H1 (cell line): ENCODE measurements at regions not wholly inside any gene's neighbourhood (a gene's known extent, or its start where the extent isn't known, plus 50 kb on each side); places are given as distances from the start of the nearest gene placed in this dataset.

Experiments
- EGR1 ChIP-seq: IDR thresholded peaks from 2 replicates; pipeline ENCODE4 v1.6.1; 2011; ENCODE audit warnings: low read depth, low read length, borderline replicate concordance
- HDAC2 ChIP-seq, 2 experiments: fragments of 300-600 bp in 1 of 2; sonication (generic) in 1 of 2; IDR thresholded peaks; 2 replicates each; pipeline ENCODE4 v1.6.1; 2011 to 2012; ENCODE audit warnings: low read depth in 2 of 2, low read length in 2 of 2, mild to moderate bottlenecking in 2 of 2, moderate library complexity in 2 of 2, borderline replicate concordance in 1 of 2, inconsistent platforms in 1 of 2
- SIRT6 ChIP-seq: IDR thresholded peaks from one replicate; pipeline ENCODE4 v1.7.1; 2012; ENCODE audit warnings: low read length, inconsistent platforms
- SP1 ChIP-seq: IDR thresholded peaks from 2 replicates; pipeline ENCODE4 v1.6.1; 2011; ENCODE audit warnings: low read depth, low read length
- TF ChIP-seq, protein P1 (sequence below), 3 experiments: IDR thresholded peaks; 1 replicate in 2 of 3; 2 replicates in 1 of 3; pipeline versions ENCODE4 v1.5.1 to v1.6.1; 2011; ENCODE audit warnings: low read length in 3 of 3, mild to moderate bottlenecking in 3 of 3, inconsistent platforms in 2 of 3, low read depth in 1 of 3, moderate library complexity in 1 of 3; ENCODE audit not compliant: insufficient read depth in 1 of 3; ENCODE audit errors: control extremely low read depth in 1 of 3

DNA sequence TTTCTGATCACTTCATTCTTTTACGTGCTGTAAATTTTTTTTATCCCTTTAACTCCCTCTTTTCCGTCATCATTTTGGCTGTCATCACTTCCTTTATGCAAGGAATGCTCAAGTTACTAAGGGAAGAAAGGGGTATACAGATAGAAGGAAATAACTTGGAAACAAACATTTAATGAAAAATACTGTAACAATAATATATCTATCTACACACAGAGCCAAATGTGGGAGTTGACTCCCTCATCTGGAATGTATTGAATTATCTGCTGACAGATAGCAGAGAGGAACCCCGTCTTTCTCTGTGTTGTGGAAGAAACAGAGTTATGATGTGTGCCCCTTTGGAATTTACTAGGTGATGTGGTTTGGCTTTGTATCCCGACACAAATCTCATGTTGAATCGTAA is 182.5 kb upstream of the NXPH2 start:
- no peak for TF ChIP-seq SIRT6
- TF ChIP-seq, protein P1, sequence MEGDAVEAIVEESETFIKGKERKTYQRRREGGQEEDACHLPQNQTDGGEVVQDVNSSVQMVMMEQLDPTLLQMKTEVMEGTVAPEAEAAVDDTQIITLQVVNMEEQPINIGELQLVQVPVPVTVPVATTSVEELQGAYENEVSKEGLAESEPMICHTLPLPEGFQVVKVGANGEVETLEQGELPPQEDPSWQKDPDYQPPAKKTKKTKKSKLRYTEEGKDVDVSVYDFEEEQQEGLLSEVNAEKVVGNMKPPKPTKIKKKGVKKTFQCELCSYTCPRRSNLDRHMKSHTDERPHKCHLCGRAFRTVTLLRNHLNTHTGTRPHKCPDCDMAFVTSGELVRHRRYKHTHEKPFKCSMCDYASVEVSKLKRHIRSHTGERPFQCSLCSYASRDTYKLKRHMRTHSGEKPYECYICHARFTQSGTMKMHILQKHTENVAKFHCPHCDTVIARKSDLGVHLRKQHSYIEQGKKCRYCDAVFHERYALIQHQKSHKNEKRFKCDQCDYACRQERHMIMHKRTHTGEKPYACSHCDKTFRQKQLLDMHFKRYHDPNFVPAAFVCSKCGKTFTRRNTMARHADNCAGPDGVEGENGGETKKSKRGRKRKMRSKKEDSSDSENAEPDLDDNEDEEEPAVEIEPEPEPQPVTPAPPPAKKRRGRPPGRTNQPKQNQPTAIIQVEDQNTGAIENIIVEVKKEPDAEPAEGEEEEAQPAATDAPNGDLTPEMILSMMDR (IDR thresholded peaks at IDR 0.05; ENCODE audit: control extremely low read depth in 1 of 3, insufficient read depth in 1 of 3, low read depth in 1 of 3, low read length in 3 of 3): no peak
- no peak for TF ChIP-seq HDAC2 (IDR thresholded peaks at IDR 0.05; ENCODE audit: borderline replicate concordance in 1 of 2, low read depth in 2 of 2, low read length in 2 of 2)
- TF ChIP-seq EGR1: no peak
- no peak for TF ChIP-seq SP1
